SK-N-SH (cell line): ENCODE measurements at regions not wholly inside any gene's neighbourhood (a gene's known extent, or its start where the extent isn't known, plus 50 kb on each side); places are given as distances from the start of the nearest gene placed in this dataset.

Experiments
- CTCF ChIA-PET: fragments of 300-600, 350-600 bp; formaldehyde crosslinking; extraction: SDS; loops from one replicate; lab custom pipeline; 2021; lab: Yijun Ruan, JAX
- POLR2A ChIA-PET: fragments of 350-600 bp; sonication (Branson Sonifier 250); formaldehyde crosslinking; extraction: SDS; loops from one replicate; lab custom pipeline; 2020; ENCODE audit warnings: antibody characterized with exemption, inconsistent platforms; lab: Yijun Ruan, JAX
- DNase-seq: peaks from one replicate; pipeline ENCODE4 v3.0.0; 2012
- H2AFZ ChIP-seq: fragments of 200-600 bp; sonication (generic); 2 replicates; pipeline ENCODE4 v1.8.1; 2016; ENCODE audit warnings: antibody characterized with exemption, mild to moderate bottlenecking, low read depth
- H3F3A ChIP-seq: fragments of 200-600 bp; sonication (generic); replicated peaks from 2 replicates; pipeline ENCODE3; 2016; ENCODE audit warnings: antibody characterized with exemption, mild to moderate bottlenecking; ENCODE audit not compliant: insufficient read depth
- H3K27ac ChIP-seq, 2 experiments: fragments of 200-500 bp in 1 of 2; fragments of 200-600 bp in 1 of 2; sonication (Bioruptor generic) in 1 of 2; sonication (generic), shearing (Covaris generic) in 1 of 2; 2 replicates each; pipeline versions ENCODE4 v1.5.1 to v1.6.1; 2014 to 2016; ENCODE audit warnings: low read depth in 2 of 2, inconsistent platforms in 1 of 2, low read length in 1 of 2, mild to moderate bottlenecking in 1 of 2, mixed read lengths in 1 of 2
- H3K27me3 ChIP-seq: fragments of 200-600 bp; sonication (generic), shearing (Covaris generic); 2 replicates; pipeline ENCODE4 v1.6.1; 2016; ENCODE audit warnings: mixed run types; ENCODE audit not compliant: insufficient read depth
- H3K36me3 ChIP-seq, 2 experiments: fragments of 200-500 bp in 1 of 2; fragments of 200-600 bp in 1 of 2; sonication (Bioruptor generic) in 1 of 2; sonication (generic) in 1 of 2; replicated peaks in 1 of 2; 2 replicates each; pipeline versions ENCODE3 to v1.5.1; 2014 to 2016; ENCODE audit warnings: low read length in 1 of 2, mild to moderate bottlenecking in 1 of 2; ENCODE audit not compliant: insufficient read depth in 2 of 2, control insufficient read depth in 1 of 2
- H3K4me1 ChIP-seq, 2 experiments: fragments of 200-500 bp in 1 of 2; fragments of 200-600 bp in 1 of 2; sonication (Bioruptor generic) in 1 of 2; sonication (generic), shearing (Covaris generic) in 1 of 2; 2 replicates each; pipeline versions ENCODE4 v1.5.1 to v1.6.1; 2014 to 2016; ENCODE audit warnings: low read depth in 1 of 2, low read length in 1 of 2, mixed run types in 1 of 2; ENCODE audit not compliant: insufficient read depth in 2 of 2, control insufficient read depth in 1 of 2
- H3K4me2 ChIP-seq: fragments of 200-600 bp; sonication (generic), shearing (Covaris generic); 2 replicates; pipeline ENCODE4 v1.6.1; 2017; ENCODE audit warnings: mixed run types
- H3K4me3 ChIP-seq, 2 experiments: fragments of 200-500 bp in 1 of 2; fragments of 200-600 bp in 1 of 2; sonication (Bioruptor generic) in 1 of 2; sonication (generic), shearing (Covaris generic) in 1 of 2; 2 replicates each; pipeline versions ENCODE4 v1.5.1 to v1.8.1; 2014 to 2016; ENCODE audit warnings: low read depth in 2 of 2, inconsistent platforms in 1 of 2, low read length in 1 of 2, mild to moderate bottlenecking in 1 of 2, mixed read lengths in 1 of 2, moderate library complexity in 1 of 2
- H3K79me2 ChIP-seq: fragments of 200-600 bp; sonication (generic); 2 replicates; pipeline ENCODE4 v1.8.1; 2017; ENCODE audit warnings: mild to moderate bottlenecking; ENCODE audit not compliant: insufficient read depth
- H3K9ac ChIP-seq: fragments of 200-600 bp; sonication (generic); 2 replicates; pipeline ENCODE4 v1.6.1; 2017; ENCODE audit warnings: mixed run types
- H3K9me2 ChIP-seq: fragments of 200-600 bp; sonication (generic); 2 replicates; pipeline ENCODE4 v1.6.1; 2017; ENCODE audit warnings: mixed run types
- H3K9me3 ChIP-seq: fragments of 200-600 bp; sonication (generic); 2 replicates; pipeline ENCODE4 v1.6.1; 2017; ENCODE audit warnings: mixed run types, mild to moderate bottlenecking, moderate library complexity
- H4K20me1 ChIP-seq: fragments of 200-600 bp; sonication (generic); 2 replicates; pipeline ENCODE4 v1.6.1; 2017; ENCODE audit warnings: mild to moderate bottlenecking, mixed run types; ENCODE audit not compliant: insufficient read depth
- CHD2 ChIP-seq: fragments of 150-350 bp; IDR thresholded peaks from 2 replicates; pipeline ENCODE4 v1.6.1; 2018; ENCODE audit warnings: low read length; ENCODE audit not compliant: partially characterized antibody
- CTCF ChIP-seq: fragments of 200-600 bp; sonication (generic); IDR thresholded peaks from 2 replicates; pipeline ENCODE4 v1.6.1; 2017; ENCODE audit warnings: antibody characterized with exemption, mild to moderate bottlenecking, moderate library complexity
- EZH2phosphoT487 ChIP-seq: fragments of 200-600 bp; sonication (generic); IDR thresholded peaks from 2 replicates; pipeline ENCODE4 v1.6.1; 2017; ENCODE audit warnings: low read depth, mixed run types, mild to moderate bottlenecking, antibody characterized with exemption, moderate library complexity, borderline replicate concordance
- FOSL2 ChIP-seq: IDR thresholded peaks from 2 replicates; pipeline ENCODE4 v1.4.0; 2012; ENCODE audit warnings: low read depth, mild to moderate bottlenecking, moderate library complexity, borderline replicate concordance
- FOXM1 ChIP-seq: IDR thresholded peaks from 2 replicates; pipeline ENCODE4 v1.4.0; 2012; ENCODE audit warnings: low read depth, mild to moderate bottlenecking
- MXI1 ChIP-seq: IDR thresholded peaks from 2 replicates; pipeline ENCODE4 v1.6.1; 2012; ENCODE audit warnings: mild to moderate bottlenecking, low read depth, low read length, improper control_type of control experiment
- NRF1 ChIP-seq: IDR thresholded peaks from 2 replicates; pipeline ENCODE4 v1.6.1; 2012; ENCODE audit warnings: low read depth, mild to moderate bottlenecking, low read length
- POLR2AphosphoS5 ChIP-seq: IDR thresholded peaks from 2 replicates; pipeline ENCODE4 v1.6.1; 2012; ENCODE audit warnings: low read depth, low read length
- RAD21 ChIP-seq: IDR thresholded peaks from 2 replicates; pipeline ENCODE4 v1.6.1; 2012; ENCODE audit warnings: mild to moderate bottlenecking, low read length
- RFX5 ChIP-seq: IDR thresholded peaks from 2 replicates; pipeline ENCODE4 v1.6.1; 2012; ENCODE audit warnings: mild to moderate bottlenecking, improper control_type of control experiment, low read length
- SIN3A ChIP-seq: IDR thresholded peaks from 2 replicates; pipeline ENCODE4 v1.6.1; 2012; ENCODE audit warnings: low read depth, mild to moderate bottlenecking, low read length, moderate library complexity, borderline replicate concordance
- SMC3 ChIP-seq: IDR thresholded peaks from 2 replicates; pipeline ENCODE4 v1.6.1; 2012; ENCODE audit warnings: low read depth, low read length, improper control_type of control experiment
- TAF1 ChIP-seq: IDR thresholded peaks from 2 replicates; pipeline ENCODE4 v1.6.1; 2012; ENCODE audit warnings: low read depth, mild to moderate bottlenecking, low read length, moderate library complexity, borderline replicate concordance
- TCF12 ChIP-seq: IDR thresholded peaks from 2 replicates; pipeline ENCODE4 v1.4.0; 2012
- TEAD4 ChIP-seq: IDR thresholded peaks from 2 replicates; pipeline ENCODE4 v1.4.0; 2012; ENCODE audit warnings: mild to moderate bottlenecking, borderline replicate concordance; ENCODE audit not compliant: insufficient read depth
- USF2 ChIP-seq: fragments of 150-350 bp; IDR thresholded peaks from 2 replicates; pipeline ENCODE4 v1.6.1; 2017; ENCODE audit warnings: antibody characterized with exemption, low read length, low read depth, borderline replicate concordance
- ZBTB33 ChIP-seq: IDR thresholded peaks from 2 replicates; pipeline ENCODE4 v1.4.0; 2012; ENCODE audit warnings: low read depth, borderline replicate concordance
- WGBS: methylation state at CpG from one replicate; pipeline ENCODE4 v1.1.6; 2017; ENCODE audit warnings: low lambda C conversion rate; 5-methylcytosine and 5-hydroxymethylcytosine counted together

- H3K4me2 ChIP-seq: no peak overlapping the region
- CTCF ChIA-PET: no interaction called here
Measured at GRCh38 chr4:144594471-144594986, 51.4 kb upstream of the HHIP start.

GRCh38 chr4:144595681-144596080, 50.3 kb upstream of the HHIP start:
- Histone ChIP-seq H2AFZ (no peak overlapping the region), H3K4me2 (no peak overlapping the region), H3K27me3 (no peaks in the 10 kb centered on the region), H3K9me3 (no peaks in the 10 kb centered on the region), H3K4me3 (no peak overlapping the region), H3K79me2 (no peaks in the 10 kb centered on the region), H3K9me2 (no peaks in the 10 kb centered on the region), H3K27ac (no peak overlapping the region), H4K20me1 (no peaks in the 10 kb centered on the region), H3F3A (no peaks in the 10 kb centered on the region), H3K36me3 (no peaks in the 10 kb centered on the region), H3K9ac (no peak overlapping the region), H3K4me1 (no peaks in the 10 kb centered on the region; a peak in 1 of 4 replicates)
- ChIA-PET CTCF (no interaction called here), POLR2A (no interaction called here)
- WGBS: 48% methylated on average over 3 of the region's 3 CpGs
- no peak for DNase-seq
- TF ChIP-seq TAF1 (no peak), SMC3 (no peak), TCF12 (no peak), USF2 (no peak), CHD2 (no peak), RFX5 (no peak), CTCF (no peak), EZH2phosphoT487 (no peak), FOSL2 (no peak), TEAD4 (no peak), FOXM1 (no peak)

More at GRCh38 chr4:144594471-144594986, 51.4 kb upstream of the HHIP start:
- POLR2A ChIA-PET: no interaction called here
- Histone ChIP-seq H3K4me3 (no peak overlapping the region), H3K36me3 (no peaks in the 10 kb centered on the region), H3K9ac (no peak overlapping the region), H3K27ac (no peak overlapping the region), H3K27me3 (no peaks in the 10 kb centered on the region), H3K4me1 (no peaks in the 10 kb centered on the region), H3K9me3 (no peaks in the 10 kb centered on the region), H2AFZ (no peak overlapping the region), H4K20me1 (no peaks in the 10 kb centered on the region), H3F3A (no peaks in the 10 kb centered on the region), H3K79me2 (no peaks in the 10 kb centered on the region), H3K9me2 (no peaks in the 10 kb centered on the region)
- DNase-seq: no peak
- 57% methylated on average over 1 of the region's 1 CpG for WGBS
- TF ChIP-seq CTCF: no peak
- TF ChIP-seq SIN3A: no peak
- TF ChIP-seq POLR2AphosphoS5: no peak
- no peak for TF ChIP-seq RAD21
- no peak for TF ChIP-seq ZBTB33
- TF ChIP-seq TAF1: no peak
- TF ChIP-seq NRF1: no peak
- no peak for TF ChIP-seq MXI1
